ENCODE measurements at regions not wholly inside any gene's neighbourhood (a gene's known extent, or its start where the extent isn't known, plus 50 kb on each side); places are given as distances from the start of the nearest gene placed in this dataset.

GRCh38 chr2:134189009-134189720 is 64.7 kb upstream of the MGAT5 start:
- DNase-seq = no peak

DNA sequence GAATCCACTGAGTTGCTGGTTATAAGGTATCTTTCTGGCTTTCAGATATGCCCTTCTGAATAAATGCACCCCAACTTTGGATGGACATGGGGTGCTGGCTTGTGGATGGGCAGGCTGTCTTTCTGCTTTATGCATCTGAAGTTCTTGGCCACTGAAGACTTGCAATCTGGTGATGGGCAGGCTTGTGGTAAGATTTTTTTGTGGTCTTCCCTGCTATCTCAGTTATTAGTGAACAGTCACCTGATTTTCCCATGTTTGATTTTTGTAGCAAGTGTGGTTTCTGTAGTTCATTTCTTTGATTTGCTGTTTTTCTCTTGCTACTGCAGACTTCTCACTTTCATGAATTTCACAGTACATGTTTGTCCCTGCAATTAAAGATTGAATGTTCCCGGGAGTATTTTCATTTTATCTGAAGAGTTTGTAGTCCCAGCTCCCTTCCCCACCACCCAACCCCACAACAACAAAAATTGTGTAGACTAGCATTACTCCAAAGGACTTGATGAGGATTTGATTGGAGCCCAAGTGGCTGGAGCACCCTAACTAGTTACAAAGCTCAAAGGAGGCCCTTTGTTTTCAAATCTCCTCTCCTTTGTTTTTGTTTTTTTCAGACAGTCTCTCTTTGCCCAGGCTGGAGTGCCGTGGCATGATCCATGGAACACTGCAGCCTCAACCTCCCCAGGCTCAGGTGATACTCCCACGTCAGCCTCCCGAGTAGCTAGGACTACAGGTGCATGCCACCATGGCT is 63.6 kb upstream of the MGAT5 start:
- no peak for DNase-seq

- DNase-seq = no peak
These were observed 63.1 kb upstream of the MGAT5 start for GRCh38 chr2:134190807-134191203.

DNA sequence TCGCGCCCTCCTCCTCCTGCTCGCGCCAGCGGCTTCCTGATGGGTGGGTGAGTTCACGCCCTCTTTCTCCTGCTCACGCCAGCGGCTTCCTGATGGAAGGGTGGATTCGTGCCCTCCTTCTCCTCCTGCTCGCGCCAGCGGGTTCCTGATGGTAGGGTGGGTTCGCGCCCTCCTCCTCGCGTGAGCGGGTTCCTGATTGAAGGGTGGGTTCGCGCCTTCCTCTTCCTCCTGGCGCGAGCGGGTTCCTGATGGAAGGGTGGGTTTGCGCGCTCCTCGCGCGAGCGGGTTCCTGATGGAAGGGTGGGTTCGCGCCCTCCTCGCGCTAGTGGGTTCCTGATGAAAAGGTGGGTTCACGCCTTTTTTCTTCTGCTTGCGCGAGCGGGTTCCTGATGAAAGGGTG is 62.0 kb upstream of the MGAT5 start:
- DNase-seq = no peak

GRCh38 chr2:134193006-134193405 is 60.9 kb upstream of the MGAT5 start:
- DNase-seq = no peak

DNA sequence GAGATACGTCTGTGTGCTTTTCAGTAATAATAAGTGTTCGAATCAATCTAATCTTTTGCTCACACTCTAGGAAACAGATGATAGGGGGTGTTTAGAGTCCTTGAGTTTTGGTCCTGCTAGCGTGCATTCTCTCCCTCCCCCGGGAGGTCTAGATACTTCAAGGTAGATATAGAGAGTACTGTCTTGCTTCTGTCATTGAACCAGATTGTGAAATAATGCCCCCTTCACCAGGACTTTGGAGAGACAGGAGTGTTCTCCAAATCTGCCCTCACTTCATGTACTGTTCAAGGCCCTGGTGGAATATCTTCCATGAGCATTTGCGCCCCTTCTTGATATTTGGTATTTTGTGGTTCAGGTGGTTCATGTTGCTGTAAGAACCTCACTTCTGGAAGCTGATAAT is 59.4 kb upstream of the MGAT5 start:
- DNase-seq = no peak

DNA sequence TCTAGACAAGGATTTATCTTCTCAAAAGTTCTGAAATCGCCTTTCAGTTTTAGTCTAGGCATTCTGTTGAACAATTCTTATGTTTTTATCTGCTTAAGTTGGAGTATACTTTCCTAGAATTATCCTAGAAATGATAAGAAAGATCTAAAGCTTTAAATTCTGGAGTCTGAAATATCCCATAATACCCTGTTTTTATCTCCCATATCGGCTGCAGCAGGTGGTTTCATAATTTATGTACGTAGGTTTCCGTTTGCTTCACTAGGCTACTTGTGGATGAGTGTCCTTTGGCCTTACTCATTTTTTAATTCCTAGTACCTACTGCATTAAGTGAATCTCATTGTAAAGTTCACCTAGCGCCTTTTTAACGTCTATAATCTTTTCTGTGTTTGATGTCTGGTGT is 58.5 kb upstream of the MGAT5 start:
- no peak for DNase-seq

- DNase-seq = no peak
These were observed 56.4 kb upstream of the MGAT5 start for GRCh38 chr2:134197445-134197844.

- no peak for DNase-seq
These were observed 55.8 kb upstream of the MGAT5 start for GRCh38 chr2:134198006-134198634.

GRCh38 chr2:134199123-134199522 is 54.7 kb upstream of the MGAT5 start:
- no peak for DNase-seq

- DNase-seq = no peak
These were observed 53.7 kb upstream of the MGAT5 start for GRCh38 chr2:134200036-134200618.

- no peak for DNase-seq
These were observed 52.3 kb upstream of the MGAT5 start for GRCh38 chr2:134201533-134201932.

DNA sequence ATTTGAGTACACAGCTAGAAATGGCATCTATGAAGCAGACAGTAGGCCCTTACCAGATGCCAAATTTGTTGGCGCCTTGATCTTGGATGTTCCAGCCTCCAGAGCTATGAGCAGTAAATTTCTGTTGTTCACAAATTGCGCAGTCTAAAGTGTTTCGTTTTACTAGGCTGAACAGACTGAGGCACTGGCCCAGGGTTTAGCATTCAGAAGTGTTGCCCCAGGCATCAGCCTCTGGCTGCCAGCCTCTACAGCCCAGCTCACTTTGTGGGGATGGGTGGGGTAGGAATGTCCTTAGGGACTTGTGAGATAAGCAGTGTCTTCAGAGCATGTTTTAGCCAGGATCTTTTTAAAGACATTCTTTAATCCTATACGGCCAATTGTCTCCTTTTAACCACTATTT is 51.5 kb upstream of the MGAT5 start:
- DNase-seq = no peak

GRCh38 chr2:134203175-134203574 is 50.7 kb upstream of the MGAT5 start:
- DNase-seq = no peak

Measured in NCI-H2081 treated with DMSO at 0.1 percent for 48 hours (cell line).